Adrenal gland (tissue), 5 donors: ENCODE measurements at regions not wholly inside any gene's neighbourhood (a gene's known extent, or its start where the extent isn't known, plus 50 kb on each side); places are given as distances from the start of the nearest gene placed in this dataset.

ENCODE experiments used
- CTCF ChIP-seq, 6 experiments: fragments of 450-650 bp in 4 of 6; fragments of 200-600 bp in 2 of 6; sonication (generic) in 1 of 6; IDR thresholded peaks; 1 replicate in 5 of 6; 2 replicates in 1 of 6; pipeline versions ENCODE4 v1.5.1 to v1.8.0; 2016 to 2021; ENCODE audit warnings: antibody characterized with exemption in 6 of 6, mild to moderate bottlenecking in 2 of 6, moderate library complexity in 1 of 6
- POLR2A ChIP-seq, 2 donors: fragments of 450-650 bp; IDR thresholded peaks; one replicate each; pipeline ENCODE4 v1.6.1; 2017; ENCODE audit warnings: antibody characterized with exemption in 2 of 2, mild to moderate bottlenecking in 2 of 2, moderate library complexity in 1 of 2
- donor health status: DM: no; HTN: no; CAD: no.

- TF ChIP-seq CTCF (IDR thresholded peaks at IDR 0.05) (no peak), POLR2A (IDR thresholded peaks at IDR 0.05) (no peak)
Observed at GRCh38 chr5:60055168-60055567, 161.6 kb upstream of the PDE4D start.
